K562 (cell line): ENCODE measurements at regions not wholly inside any gene's neighbourhood (a gene's known extent, or its start where the extent isn't known, plus 50 kb on each side); places are given as distances from the start of the nearest gene placed in this dataset.

ENCODE experiments used
- ATAC-seq: fragments of 200-7000 bp; cut with Tn5 transposase; 3 replicates; pipeline ENCODE4 v1.9.1; 2020; ENCODE audit warnings: moderate library complexity
- BruUV-seq: library from RNA; stranded (reverse); fragments of 400-500 nt; replicated peaks from 2 replicates; lab custom pipeline; 2021; lab: Mats Ljungman, UMichigan
- CTCF ChIA-PET: fragments of 300-600 bp; formaldehyde crosslinking; extraction: SDS; loops from one replicate; lab custom pipeline; 2021; ENCODE audit warnings: low intra/inter-chr PET ratio; lab: Yijun Ruan, JAX
- POLR2A ChIA-PET: fragments of 300-600, 350-650 bp; sonication (Branson Sonifier 250); formaldehyde crosslinking; extraction: SDS; loops from one replicate; lab custom pipeline; 2021; ENCODE audit warnings: antibody characterized with exemption, inconsistent platforms; lab: Yijun Ruan, JAX
- DNase-seq, 4 experiments: peaks; one replicate each; pipeline versions ENCODE4 v3.0.0 to v3.0.0-alpha.2; 2011 to 2018; ENCODE audit warnings: low spot score in 3 of 4, mixed read lengths in 3 of 4; ENCODE audit errors: extremely low read depth in 1 of 4
- FAIRE-seq: peaks from 2 replicates; lab custom pipeline; 2011; peaks lifted over from hg19 to GRCh38; lab: Jason Lieb, UNC
- H2AFZ ChIP-seq: 2 replicates; pipeline ENCODE4 v1.6.0; 2011; ENCODE audit warnings: low read depth, low read length, control low read depth, inconsistent platforms
- H3K27ac ChIP-seq: fragments of 200-600 bp; 3 replicates; pipeline ENCODE4 v1.8.0; 2011; ENCODE audit warnings: low read depth, mild to moderate bottlenecking, control low read depth, inconsistent platforms, low read length, moderate library complexity, mixed read lengths; ENCODE audit errors: extremely low read depth
- H3K27me3 ChIP-seq, 2 experiments: fragments of 300-600 bp in 1 of 2; 2 replicates in 1 of 2; 3 replicates in 1 of 2; pipeline versions ENCODE4 v1.6.0 to v1.8.0; 2011; ENCODE audit warnings: inconsistent platforms in 2 of 2, low read length in 2 of 2, mild to moderate bottlenecking in 1 of 2, mixed read lengths in 1 of 2, moderate library complexity in 1 of 2; ENCODE audit not compliant: control insufficient read depth in 2 of 2, insufficient read depth in 2 of 2
- H3K36me3 ChIP-seq: fragments of 300-600 bp; 3 replicates; pipeline ENCODE4 v1.8.0; 2011; ENCODE audit warnings: mild to moderate bottlenecking, low read length, inconsistent platforms; ENCODE audit not compliant: control insufficient read depth, insufficient read depth
- H3K4me1 ChIP-seq, 2 experiments: fragments of 200-600 bp in 1 of 2; replicated peaks in 1 of 2; 2 replicates in 1 of 2; 3 replicates in 1 of 2; pipeline versions ENCODE4 v1.5.1 to v1.8.0; 2011; ENCODE audit warnings: inconsistent platforms in 2 of 2, low read length in 2 of 2, mild to moderate bottlenecking in 1 of 2, mixed read lengths in 1 of 2, moderate library complexity in 1 of 2; ENCODE audit not compliant: control insufficient read depth in 2 of 2, insufficient read depth in 2 of 2
- H3K4me2 ChIP-seq: 2 replicates; pipeline ENCODE4 v1.6.1; 2011; ENCODE audit warnings: low read length, control low read depth, inconsistent platforms, mixed read lengths; ENCODE audit not compliant: insufficient read depth
- H3K4me3 ChIP-seq: fragments of 200-600 bp; sonication (generic), shearing (Covaris generic); 2 replicates; pipeline ENCODE4 v1.5.1; 2016; ENCODE audit warnings: control low read depth, inconsistent platforms
- H3K79me2 ChIP-seq: fragments of 200-600 bp; 3 replicates; pipeline ENCODE4 v1.8.0; 2011; ENCODE audit warnings: low read length, inconsistent platforms; ENCODE audit not compliant: control insufficient read depth, insufficient read depth
- H3K9ac ChIP-seq, 2 experiments: 2 replicates each; pipeline versions ENCODE4 v1.6.0 to v1.6.1; 2011; ENCODE audit warnings: low read depth in 2 of 2, low read length in 2 of 2, control low read depth in 1 of 2, inconsistent platforms in 1 of 2, mild to moderate bottlenecking in 1 of 2, mixed read lengths in 1 of 2; ENCODE audit not compliant: insufficient read depth in 1 of 2
- H3K9me1 ChIP-seq: one replicate; pipeline ENCODE4 v1.6.0; 2011; ENCODE audit warnings: inconsistent platforms, mild to moderate bottlenecking, low read length, moderate library complexity; ENCODE audit not compliant: control insufficient read depth, insufficient read depth
- H3K9me3 ChIP-seq: replicated peaks from 2 replicates; pipeline ENCODE4 v1.5.1; 2011; ENCODE audit warnings: low read depth, low read length, inconsistent platforms; ENCODE audit not compliant: control insufficient read depth, insufficient read depth
- H4K20me1 ChIP-seq: replicated peaks from 2 replicates; pipeline ENCODE4 v1.6.1; 2011; ENCODE audit warnings: low read length, inconsistent platforms, mixed read lengths; ENCODE audit not compliant: control insufficient read depth, insufficient read depth
- TRIM24 ChIP-seq, 2 experiments: fragments of 450-650 bp; IDR thresholded peaks; 2 replicates each; pipeline ENCODE4 v1.6.1; 2016
- ZMIZ1 ChIP-seq, 2 experiments: fragments of 150-350 bp in 1 of 2; IDR thresholded peaks; 2 replicates each; pipeline ENCODE4 v1.6.1; 2012 to 2016; ENCODE audit warnings: low read depth in 2 of 2, low read length in 2 of 2, mild to moderate bottlenecking in 1 of 2, moderate library complexity in 1 of 2
- ZNF121 ChIP-seq: sonication (generic); formaldehyde crosslinking; conservative IDR thresholded peaks from 2 replicates; pipeline ENCODE4 v1.8.0; 2022; ENCODE audit warnings: missing genetic modification reagents
- WGBS: fragments of 100-300 bp; shearing (Covaris generic); methylation state at CpG from one replicate; pipeline ENCODE4 v1.1.6; 2016; ENCODE audit warnings: low coverage, mixed read lengths; ENCODE audit not compliant: insufficient coverage; ENCODE audit errors: missing lambda C conversion rate; 5-methylcytosine and 5-hydroxymethylcytosine counted together
- in situ Hi-C: fragments of 300-500 bp; cut with MboI; formaldehyde crosslinking; loops from 4 replicates; pipeline ENCODE4 v1.15.0; 2018; ENCODE audit warnings: inconsistent platforms, mixed read lengths
- intact Hi-C: fragments of 100-400 bp; cut with micrococcal nuclease; formaldehyde crosslinking; loops from 2 replicates; pipeline ENCODE4 v1.14.2; 2022
- TF ChIP-seq, protein P1 (sequence below): sonication (generic); formaldehyde crosslinking; IDR thresholded peaks from 2 replicates; pipeline ENCODE4 v1.8.0; 2023; ENCODE audit warnings: mild to moderate bottlenecking, missing genetic modification reagents

- no TSS peak for BruUV-seq
- ATAC-seq = no peak
- ChIA-PET CTCF (no interaction called here), POLR2A (no interaction called here)
- Histone ChIP-seq H4K20me1 (no peaks in the 10 kb centered on the region), H3K79me2 (no peaks in the 10 kb centered on the region), H3K27me3 (no peaks in the 10 kb centered on the region), H3K36me3 (no peaks in the 10 kb centered on the region), H3K27ac (no peak overlapping the region), H3K9me3 (no peaks in the 10 kb centered on the region), H3K9me1 (no peaks in the 10 kb centered on the region), H3K4me3 (no peak overlapping the region), H3K9ac (no peak overlapping the region), H3K4me1 (no peaks in the 10 kb centered on the region), H2AFZ (no peak overlapping the region), H3K4me2 (no peak overlapping the region)
- intact Hi-C loops = no loop called here
- in situ Hi-C loops = no loop called here
- FAIRE-seq = no peak
- TF ChIP-seq ZMIZ1 (IDR thresholded peaks at IDR 0.05; ENCODE audit: low read depth in 2 of 2, low read length in 2 of 2) (no peak), TRIM24 (IDR thresholded peaks at IDR 0.05) (no peak), ZNF121 (no peak)
- TF ChIP-seq, protein P1, sequence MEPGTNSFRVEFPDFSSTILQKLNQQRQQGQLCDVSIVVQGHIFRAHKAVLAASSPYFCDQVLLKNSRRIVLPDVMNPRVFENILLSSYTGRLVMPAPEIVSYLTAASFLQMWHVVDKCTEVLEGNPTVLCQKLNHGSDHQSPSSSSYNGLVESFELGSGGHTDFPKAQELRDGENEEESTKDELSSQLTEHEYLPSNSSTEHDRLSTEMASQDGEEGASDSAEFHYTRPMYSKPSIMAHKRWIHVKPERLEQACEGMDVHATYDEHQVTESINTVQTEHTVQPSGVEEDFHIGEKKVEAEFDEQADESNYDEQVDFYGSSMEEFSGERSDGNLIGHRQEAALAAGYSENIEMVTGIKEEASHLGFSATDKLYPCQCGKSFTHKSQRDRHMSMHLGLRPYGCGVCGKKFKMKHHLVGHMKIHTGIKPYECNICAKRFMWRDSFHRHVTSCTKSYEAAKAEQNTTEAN (CRISPR knock-in tag) = no peak
- WGBS = 4% methylated on average over 2 of the region's 2 CpGs
- no peak for DNase-seq
Measured at GRCh38 chr1:88191917-88192316, 492.2 kb upstream of the PKN2 start.
